WERI-Rb-1 (cell line): ENCODE measurements at regions not wholly inside any gene's neighbourhood (a gene's known extent, or its start where the extent isn't known, plus 50 kb on each side); places are given as distances from the start of the nearest gene placed in this dataset.

Experiments used
- DNase-seq: peaks from one replicate; pipeline ENCODE4 v3.0.0-alpha.2; 2020
- H3K27ac ChIP-seq: fragments of 250-450 bp; sonication (Bioruptor Pico); 2 replicates; pipeline ENCODE4 v1.5.1; 2020; ENCODE audit warnings: mild to moderate bottlenecking, moderate library complexity
- H3K27me3 ChIP-seq: fragments of 250-450 bp; sonication (Bioruptor Pico); 2 replicates; pipeline ENCODE4 v1.5.1; 2021; ENCODE audit warnings: mild to moderate bottlenecking, low read depth, moderate library complexity; ENCODE audit not compliant: insufficient read depth, severe bottlenecking
- H3K36me3 ChIP-seq: fragments of 250-450 bp; sonication (Bioruptor Pico); 2 replicates; pipeline ENCODE4 v1.5.1; 2020; ENCODE audit warnings: mild to moderate bottlenecking, moderate library complexity
- H3K4me3 ChIP-seq: 2 replicates; pipeline ENCODE4 v1.5.1; 2011; ENCODE audit warnings: low read depth, mild to moderate bottlenecking, control low read depth, low read length
- H3K9me3 ChIP-seq: fragments of 250-450 bp; sonication (Bioruptor Pico); 2 replicates; pipeline ENCODE4 v1.5.1; 2021; ENCODE audit warnings: mild to moderate bottlenecking, moderate library complexity; ENCODE audit not compliant: severe bottlenecking
- TF ChIP-seq, protein P1 (sequence below): IDR thresholded peaks from 2 replicates; pipeline ENCODE4 v1.5.1; 2011; ENCODE audit warnings: low read depth, mild to moderate bottlenecking, control low read depth, inconsistent platforms, low read length

DNA sequence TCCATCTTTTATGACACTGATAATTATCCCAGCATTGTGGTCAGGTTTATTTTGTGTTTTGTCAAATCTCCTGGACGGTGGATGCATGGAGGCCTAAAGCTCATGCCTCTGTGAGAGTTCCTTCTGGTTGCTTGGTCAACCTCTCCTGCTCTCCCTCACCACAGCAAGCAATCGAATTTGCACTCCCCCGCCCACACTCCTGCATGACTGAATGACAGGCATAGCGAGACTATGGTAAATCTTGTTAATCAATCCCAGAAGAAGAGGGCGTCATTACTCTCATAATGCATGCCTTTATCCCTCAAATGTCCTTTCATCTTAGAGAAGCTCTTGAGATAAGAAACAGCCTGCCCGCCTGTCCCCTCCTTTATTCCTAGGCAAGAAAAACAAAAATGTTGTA, 1215.0 kb upstream of the CDH9 start:
- Histone ChIP-seq H3K4me3 (no peak overlapping the region), H3K27me3 (no peaks in the 10 kb centered on the region), H3K9me3 (no peaks in the 10 kb centered on the region), H3K27ac (no peak overlapping the region), H3K36me3 (no peaks in the 10 kb centered on the region)
- TF ChIP-seq, protein P1, sequence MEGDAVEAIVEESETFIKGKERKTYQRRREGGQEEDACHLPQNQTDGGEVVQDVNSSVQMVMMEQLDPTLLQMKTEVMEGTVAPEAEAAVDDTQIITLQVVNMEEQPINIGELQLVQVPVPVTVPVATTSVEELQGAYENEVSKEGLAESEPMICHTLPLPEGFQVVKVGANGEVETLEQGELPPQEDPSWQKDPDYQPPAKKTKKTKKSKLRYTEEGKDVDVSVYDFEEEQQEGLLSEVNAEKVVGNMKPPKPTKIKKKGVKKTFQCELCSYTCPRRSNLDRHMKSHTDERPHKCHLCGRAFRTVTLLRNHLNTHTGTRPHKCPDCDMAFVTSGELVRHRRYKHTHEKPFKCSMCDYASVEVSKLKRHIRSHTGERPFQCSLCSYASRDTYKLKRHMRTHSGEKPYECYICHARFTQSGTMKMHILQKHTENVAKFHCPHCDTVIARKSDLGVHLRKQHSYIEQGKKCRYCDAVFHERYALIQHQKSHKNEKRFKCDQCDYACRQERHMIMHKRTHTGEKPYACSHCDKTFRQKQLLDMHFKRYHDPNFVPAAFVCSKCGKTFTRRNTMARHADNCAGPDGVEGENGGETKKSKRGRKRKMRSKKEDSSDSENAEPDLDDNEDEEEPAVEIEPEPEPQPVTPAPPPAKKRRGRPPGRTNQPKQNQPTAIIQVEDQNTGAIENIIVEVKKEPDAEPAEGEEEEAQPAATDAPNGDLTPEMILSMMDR, result no peak
- DNase-seq, result no peak

DNA sequence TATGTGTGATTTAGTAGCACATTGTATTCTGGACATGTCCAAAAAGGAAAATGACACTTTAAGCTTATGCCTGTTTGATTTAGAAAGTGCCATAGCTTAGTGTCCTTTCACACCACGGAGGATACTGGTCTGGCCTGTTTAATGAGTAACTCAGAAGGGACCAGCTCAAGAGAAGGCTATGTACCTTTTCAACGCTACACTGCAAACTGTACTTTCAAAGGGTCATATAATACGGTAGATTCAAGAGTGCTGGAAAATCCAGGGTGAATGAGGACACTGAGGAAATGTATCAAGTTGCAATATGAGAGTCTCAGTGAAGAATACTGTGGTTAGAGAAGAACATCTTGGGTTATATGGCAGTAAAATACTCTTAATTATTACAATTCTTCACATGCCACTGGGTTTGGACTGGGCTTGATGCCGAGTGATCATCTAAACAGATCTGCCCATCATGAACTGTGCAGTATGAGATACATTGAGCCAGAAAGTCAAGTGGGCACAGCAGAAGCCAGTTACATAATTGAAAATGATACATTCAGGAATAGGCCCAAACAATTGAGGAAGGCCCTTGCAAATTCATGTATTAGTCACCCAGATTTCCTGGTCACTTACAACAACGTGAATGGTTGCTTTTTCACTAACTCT, 1211.5 kb upstream of the CDH9 start:
- TF ChIP-seq, protein P1, result no peak
- Histone ChIP-seq H3K27me3 (no peaks in the 10 kb centered on the region), H3K9me3 (no peaks in the 10 kb centered on the region), H3K4me3 (no peak overlapping the region), H3K27ac (no peak overlapping the region), H3K36me3 (no peaks in the 10 kb centered on the region)
- no peak for DNase-seq

DNA sequence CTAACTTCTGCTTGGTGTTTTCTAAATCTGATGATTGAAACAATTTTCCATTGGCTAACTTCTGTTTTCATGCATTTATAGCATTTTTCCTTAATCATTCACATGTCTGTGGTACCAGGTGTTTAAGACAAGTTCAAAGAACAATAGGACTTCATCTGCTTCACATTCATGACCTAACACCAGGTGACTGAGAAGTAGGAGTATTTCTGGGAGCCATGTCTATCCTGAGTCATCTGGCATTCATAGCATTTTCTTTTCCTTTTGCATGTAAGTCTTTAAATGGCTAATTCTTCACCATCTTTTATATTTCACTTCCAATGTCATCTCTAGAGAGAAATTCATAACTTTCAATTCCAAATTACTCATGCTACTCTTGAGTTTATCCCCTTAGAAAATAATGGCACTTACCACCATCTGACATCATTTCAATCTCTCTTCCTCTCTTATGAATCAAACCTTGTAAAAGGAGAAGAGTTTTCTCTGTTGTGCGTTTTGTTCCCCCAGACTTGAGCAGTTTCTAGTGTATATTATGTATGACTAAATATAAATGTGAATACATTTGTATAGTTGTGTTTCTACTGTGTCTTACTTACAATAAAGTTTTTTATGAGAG, 1196.1 kb upstream of the CDH9 start:
- H3K4me3 ChIP-seq, result no peak overlapping the region
- TF ChIP-seq, protein P1, result no peak
- H3K27me3 ChIP-seq, result no peaks in the 10 kb centered on the region
- H3K27ac ChIP-seq, result no peak overlapping the region
- no peaks in the 10 kb centered on the region for H3K9me3 ChIP-seq
- no peak for DNase-seq
- H3K36me3 ChIP-seq, result no peaks in the 10 kb centered on the region

DNA sequence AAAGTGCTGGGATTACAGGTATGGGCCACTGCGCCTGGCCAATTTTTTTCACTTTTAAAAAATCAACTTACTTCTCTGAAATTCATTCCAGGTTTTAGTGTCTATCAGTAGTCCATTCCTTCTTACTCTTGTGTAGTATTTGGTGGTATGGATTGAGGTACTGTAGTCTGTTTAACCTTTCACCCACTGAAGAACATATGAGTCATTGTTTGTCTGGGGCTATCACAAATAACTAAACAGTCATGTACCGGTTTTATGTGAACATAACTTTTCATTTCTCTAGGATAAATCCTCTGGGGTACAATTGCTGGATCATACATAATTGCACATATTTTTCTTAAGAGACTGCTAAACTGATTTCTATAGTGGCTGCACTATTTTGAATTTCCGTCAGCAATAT, 1188.0 kb upstream of the CDH9 start:
- DNase-seq, result no peak
- H3K9me3 ChIP-seq, result no peaks in the 10 kb centered on the region
- H3K4me3 ChIP-seq, result no peak overlapping the region
- H3K27me3 ChIP-seq, result no peaks in the 10 kb centered on the region
- TF ChIP-seq, protein P1, result no peak
- no peak overlapping the region for H3K27ac ChIP-seq
- no peaks in the 10 kb centered on the region for H3K36me3 ChIP-seq

DNA sequence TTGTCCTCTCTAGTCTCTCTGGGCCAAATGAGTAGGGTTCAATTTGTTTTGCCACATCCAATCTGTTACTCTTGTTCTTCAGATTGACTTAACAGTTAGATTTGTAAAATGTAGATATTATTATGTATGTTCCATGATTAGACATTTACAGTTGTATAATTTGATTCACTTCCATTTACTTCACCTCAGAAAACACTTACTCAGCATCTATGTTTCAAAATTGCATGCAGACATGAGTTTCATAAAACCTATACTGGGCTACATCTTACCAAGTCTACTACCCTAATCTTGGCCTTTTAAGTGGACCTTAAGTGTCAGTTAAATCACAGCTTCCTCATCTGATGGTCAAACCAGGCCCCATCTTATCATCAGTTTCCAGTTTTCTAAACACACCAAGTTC, 1181.2 kb upstream of the CDH9 start:
- Histone ChIP-seq H3K27me3 (no peaks in the 10 kb centered on the region), H3K36me3 (no peaks in the 10 kb centered on the region), H3K27ac (no peak overlapping the region), H3K4me3 (no peak overlapping the region), H3K9me3 (peaks cover 2% of the 10 kb centered on the region)
- TF ChIP-seq, protein P1, result no peak
- no peak for DNase-seq

DNA sequence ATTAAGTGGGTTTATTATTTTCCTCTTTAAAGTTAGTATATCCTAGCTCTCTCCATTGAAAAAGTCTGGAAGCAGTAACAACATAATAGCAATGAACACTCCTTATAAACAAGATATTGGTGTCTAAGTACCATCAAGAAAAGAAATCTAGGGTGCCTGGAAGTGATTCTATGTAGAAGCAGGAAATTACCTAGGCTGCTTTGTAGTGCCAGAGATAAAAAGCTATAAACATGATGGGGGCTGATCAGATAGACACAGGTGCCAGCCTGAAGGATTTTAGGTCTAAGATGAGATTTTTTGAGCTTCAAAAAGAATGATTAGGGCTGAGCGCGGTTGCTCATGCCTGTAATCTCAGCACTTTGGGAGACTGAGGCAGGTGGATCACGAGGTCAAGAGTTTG, 1179.3 kb upstream of the CDH9 start:
- DNase-seq, result no peak
- no peak overlapping the region for H3K4me3 ChIP-seq
- H3K36me3 ChIP-seq, result no peaks in the 10 kb centered on the region
- H3K9me3 ChIP-seq, result peaks cover 2% of the 10 kb centered on the region
- H3K27ac ChIP-seq, result no peak overlapping the region
- H3K27me3 ChIP-seq, result no peaks in the 10 kb centered on the region
- TF ChIP-seq, protein P1, result no peak
